Smooth muscle cell (in vitro differentiated cells): ENCODE measurements at regions not wholly inside any gene's neighbourhood (a gene's known extent, or its start where the extent isn't known, plus 50 kb on each side); places are given as distances from the start of the nearest gene placed in this dataset.

Experiments used
- DNase-seq: peaks from one replicate; lab custom pipeline; 2025; ENCODE audit not compliant: unreplicated experiment; lab: John Stamatoyannopoulos, UW
- H2AFZ ChIP-seq: fragments of 200-600 bp; sonication (generic); 2 replicates; pipeline ENCODE4 v1.6.0; 2016; ENCODE audit warnings: antibody characterized with exemption, low read depth, mild to moderate bottlenecking
- H3F3A ChIP-seq: fragments of 200-600 bp; sonication (generic); 2 replicates; pipeline ENCODE4 v1.6.0; 2017; ENCODE audit warnings: antibody characterized with exemption, low read depth
- H3K27ac ChIP-seq: fragments of 200-600 bp; sonication (generic); 2 replicates; pipeline ENCODE4 v1.5.1; 2016; ENCODE audit warnings: low read depth, mild to moderate bottlenecking
- H3K27me3 ChIP-seq: fragments of 200-600 bp; sonication (generic); 2 replicates; pipeline ENCODE4 v1.6.1; 2016; ENCODE audit warnings: low read depth, mild to moderate bottlenecking
- H3K36me3 ChIP-seq: fragments of 200-600 bp; sonication (generic); 2 replicates; pipeline ENCODE4 v1.5.1; 2016; ENCODE audit warnings: low read depth
- H3K4me1 ChIP-seq: fragments of 200-600 bp; sonication (generic); 2 replicates; pipeline ENCODE4 v1.5.1; 2016; ENCODE audit warnings: low read depth
- H3K4me2 ChIP-seq: fragments of 200-600 bp; sonication (generic); 2 replicates; pipeline ENCODE4 v1.6.0; 2016; ENCODE audit warnings: mild to moderate bottlenecking
- H3K4me3 ChIP-seq: fragments of 200-600 bp; sonication (generic); 2 replicates; pipeline ENCODE4 v1.5.1; 2016; ENCODE audit warnings: mild to moderate bottlenecking
- H3K79me2 ChIP-seq: fragments of 200-600 bp; sonication (generic); 2 replicates; pipeline ENCODE4 v1.6.0; 2016; ENCODE audit warnings: low read depth, mild to moderate bottlenecking
- H3K9ac ChIP-seq: fragments of 200-600 bp; sonication (generic); 2 replicates; pipeline ENCODE4 v1.6.0; 2016; ENCODE audit warnings: low read depth
- H3K9me3 ChIP-seq: fragments of 200-600 bp; sonication (generic); replicated peaks from 2 replicates; pipeline ENCODE4 v1.5.1; 2016; ENCODE audit warnings: low read depth
- H4K20me1 ChIP-seq: fragments of 200-600 bp; sonication (generic); 2 replicates; pipeline ENCODE4 v1.6.0; 2016; ENCODE audit warnings: low read depth
- WGBS: methylation state at CpG from one replicate; pipeline ENCODE4 v1.1.7; 2016; ENCODE audit warnings: low lambda C conversion rate; 5-methylcytosine and 5-hydroxymethylcytosine counted together
- TF ChIP-seq, protein P1 (sequence below): fragments of 200-600 bp; sonication (generic); IDR thresholded peaks from 2 replicates; pipeline ENCODE4 v1.5.1; 2017; ENCODE audit warnings: borderline replicate concordance, mild to moderate bottlenecking, antibody characterized with exemption; ENCODE audit not compliant: insufficient read depth, poor library complexity, severe bottlenecking

DNA sequence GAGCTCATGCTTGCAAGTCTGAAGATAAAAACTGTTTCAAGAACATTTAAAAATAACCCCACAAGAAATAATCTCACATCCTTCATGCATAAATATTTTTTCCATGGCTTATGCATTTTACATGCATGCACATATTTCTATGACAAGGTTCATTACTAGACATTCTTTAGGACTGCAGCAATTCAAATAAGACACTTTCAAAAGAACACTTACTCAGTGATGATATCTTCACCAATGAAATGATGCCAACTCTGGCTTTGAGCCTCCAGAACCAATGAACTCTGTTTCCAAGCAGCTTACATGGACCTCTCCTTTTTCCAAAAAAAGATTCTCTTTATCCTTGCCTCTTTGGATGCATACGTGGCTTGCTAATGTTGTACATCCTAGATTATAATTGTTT lies 279.9 kb downstream of the ADAM29 start:
- Histone ChIP-seq H3F3A (no peaks in the 10 kb centered on the region), H3K4me3 (no peak overlapping the region), H3K4me1 (no peaks in the 10 kb centered on the region), H3K79me2 (no peaks in the 10 kb centered on the region), H3K27me3 (no peaks in the 10 kb centered on the region), H3K4me2 (no peak overlapping the region), H3K9ac (no peak overlapping the region), H3K9me3 (no peaks in the 10 kb centered on the region), H2AFZ (no peak overlapping the region), H3K36me3 (no peaks in the 10 kb centered on the region), H4K20me1 (no peaks in the 10 kb centered on the region), H3K27ac (no peak overlapping the region)
- 97% methylated on average over 1 of the region's 1 CpG for WGBS
- TF ChIP-seq, protein P1, sequence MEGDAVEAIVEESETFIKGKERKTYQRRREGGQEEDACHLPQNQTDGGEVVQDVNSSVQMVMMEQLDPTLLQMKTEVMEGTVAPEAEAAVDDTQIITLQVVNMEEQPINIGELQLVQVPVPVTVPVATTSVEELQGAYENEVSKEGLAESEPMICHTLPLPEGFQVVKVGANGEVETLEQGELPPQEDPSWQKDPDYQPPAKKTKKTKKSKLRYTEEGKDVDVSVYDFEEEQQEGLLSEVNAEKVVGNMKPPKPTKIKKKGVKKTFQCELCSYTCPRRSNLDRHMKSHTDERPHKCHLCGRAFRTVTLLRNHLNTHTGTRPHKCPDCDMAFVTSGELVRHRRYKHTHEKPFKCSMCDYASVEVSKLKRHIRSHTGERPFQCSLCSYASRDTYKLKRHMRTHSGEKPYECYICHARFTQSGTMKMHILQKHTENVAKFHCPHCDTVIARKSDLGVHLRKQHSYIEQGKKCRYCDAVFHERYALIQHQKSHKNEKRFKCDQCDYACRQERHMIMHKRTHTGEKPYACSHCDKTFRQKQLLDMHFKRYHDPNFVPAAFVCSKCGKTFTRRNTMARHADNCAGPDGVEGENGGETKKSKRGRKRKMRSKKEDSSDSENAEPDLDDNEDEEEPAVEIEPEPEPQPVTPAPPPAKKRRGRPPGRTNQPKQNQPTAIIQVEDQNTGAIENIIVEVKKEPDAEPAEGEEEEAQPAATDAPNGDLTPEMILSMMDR, result no peak
- no peak for DNase-seq

DNA sequence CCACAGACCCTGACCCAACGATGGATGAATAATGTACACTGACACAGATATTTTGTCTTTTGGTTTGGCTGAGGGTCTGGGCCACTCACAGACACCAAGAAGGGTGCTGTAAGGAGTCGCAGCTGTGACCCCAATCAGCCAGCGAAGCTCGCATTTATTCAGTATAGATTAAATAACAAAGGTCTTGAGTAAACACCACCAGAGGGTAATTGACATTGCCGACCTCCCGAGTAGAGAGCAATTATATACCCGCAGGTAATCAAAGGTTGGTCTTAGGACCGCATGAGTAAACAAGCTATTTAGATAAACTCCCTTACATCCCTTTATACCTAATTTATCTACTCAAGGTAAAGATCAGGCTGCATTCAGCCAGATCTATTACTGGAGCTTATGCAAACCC lies 297.1 kb downstream of the ADAM29 start:
- Histone ChIP-seq H2AFZ (no peak overlapping the region), H3K9ac (no peak overlapping the region), H3K27ac (no peak overlapping the region), H3K27me3 (no peaks in the 10 kb centered on the region), H3K79me2 (no peaks in the 10 kb centered on the region), H4K20me1 (no peaks in the 10 kb centered on the region), H3K4me1 (no peaks in the 10 kb centered on the region), H3F3A (no peaks in the 10 kb centered on the region), H3K9me3 (no peaks in the 10 kb centered on the region), H3K4me3 (no peak overlapping the region), H3K4me2 (no peak overlapping the region), H3K36me3 (no peaks in the 10 kb centered on the region)
- WGBS, result 83% methylated on average over 8 of the region's 8 CpGs
- DNase-seq, result no peak
- TF ChIP-seq, protein P1, result no peak

DNA sequence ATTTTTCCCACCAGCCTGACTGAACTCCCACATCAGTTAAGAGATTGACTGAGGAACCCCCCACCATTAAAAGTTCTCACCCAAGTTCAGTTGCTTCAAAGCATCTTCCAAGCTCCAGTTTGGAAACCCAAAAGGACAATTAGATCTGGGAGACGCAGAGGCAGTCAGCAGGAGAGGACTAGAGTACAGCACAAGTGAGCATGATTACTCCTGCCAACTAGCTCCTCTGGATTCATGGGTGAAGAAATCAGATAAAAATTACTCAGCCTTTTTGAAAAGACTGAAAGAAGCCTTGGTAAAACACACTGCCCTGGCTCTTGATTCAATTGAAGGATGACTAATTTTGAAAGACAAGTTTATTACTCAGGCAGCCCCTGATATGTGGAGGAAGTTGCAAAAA lies 297.5 kb downstream of the ADAM29 start:
- no peak for DNase-seq
- TF ChIP-seq, protein P1, result no peak
- Histone ChIP-seq H3K36me3 (no peaks in the 10 kb centered on the region), H3K27ac (no peak overlapping the region), H3K9ac (no peak overlapping the region), H2AFZ (no peak overlapping the region), H3K79me2 (no peaks in the 10 kb centered on the region), H3K4me2 (no peak overlapping the region), H3K27me3 (no peaks in the 10 kb centered on the region), H3K9me3 (no peaks in the 10 kb centered on the region), H3K4me1 (no peaks in the 10 kb centered on the region), H4K20me1 (no peaks in the 10 kb centered on the region), H3K4me3 (no peak overlapping the region), H3F3A (no peaks in the 10 kb centered on the region)
- 82% methylated on average over 1 of the region's 1 CpG for WGBS

DNA sequence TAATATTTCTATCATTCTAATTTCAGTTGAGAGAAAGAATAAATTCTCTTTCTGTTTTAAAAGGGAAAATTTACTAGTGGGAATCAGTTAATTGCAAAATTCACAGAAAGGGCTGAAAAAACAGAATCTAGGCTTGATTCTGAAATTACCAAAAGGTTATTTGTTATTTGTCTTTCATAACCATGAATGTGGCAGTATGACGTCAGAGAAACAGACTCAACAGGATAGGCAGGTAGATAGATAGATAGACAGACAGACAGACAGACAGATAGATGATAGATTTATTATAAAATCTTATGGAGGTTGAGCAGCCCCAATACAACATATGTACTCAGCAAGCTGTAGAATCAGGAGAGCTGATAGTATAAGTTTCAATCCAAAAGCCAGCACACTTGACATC lies 311.0 kb downstream of the ADAM29 start:
- Histone ChIP-seq H3K79me2 (no peaks in the 10 kb centered on the region), H3K27ac (no peak overlapping the region), H3K36me3 (no peaks in the 10 kb centered on the region), H3K4me3 (no peak overlapping the region), H4K20me1 (no peaks in the 10 kb centered on the region), H3K9ac (no peak overlapping the region), H3F3A (no peaks in the 10 kb centered on the region), H3K4me1 (no peaks in the 10 kb centered on the region), H3K4me2 (no peak overlapping the region), H2AFZ (no peak overlapping the region), H3K27me3 (no peaks in the 10 kb centered on the region), H3K9me3 (no peaks in the 10 kb centered on the region)
- TF ChIP-seq, protein P1, result no peak
- WGBS, result 94% methylated on average over 1 of the region's 1 CpG
- no peak for DNase-seq
